ENCODE measurements at regions not wholly inside any gene's neighbourhood (a gene's known extent, or its start where the extent isn't known, plus 50 kb on each side); places are given as distances from the start of the nearest gene placed in this dataset.

- H3K9me3 ChIP-seq: no peaks in the 10 kb centered on the region
- no peaks in the 10 kb centered on the region for H3K27me3 ChIP-seq
Measured at GRCh38 chr18:73552171-73552570, 595.5 kb downstream of the FBXO15 start.

DNA sequence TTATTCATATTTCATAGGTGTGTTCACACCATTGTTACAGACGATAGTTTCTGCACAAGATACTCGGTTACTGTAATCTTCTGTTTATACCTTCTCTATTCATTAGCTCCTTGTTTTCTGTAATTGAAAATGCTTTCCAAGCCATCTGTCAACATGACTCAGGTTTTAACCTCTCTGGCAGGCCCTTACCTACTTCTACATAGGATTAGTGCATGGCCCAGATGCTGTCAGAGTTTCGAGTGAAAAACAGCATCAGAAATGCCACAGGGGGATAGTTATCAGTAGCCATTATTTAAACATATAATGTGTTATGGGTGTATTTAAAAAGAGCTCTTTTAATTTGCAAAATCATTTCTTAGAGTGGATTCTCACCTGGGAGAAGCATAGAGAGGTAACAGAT is 596.4 kb downstream of the FBXO15 start:
- no peak overlapping the region for H3K27ac ChIP-seq
- H3K9me3 ChIP-seq: no peaks in the 10 kb centered on the region
- intact Hi-C loops (cut with DNase I): no loop called here
- no peak for TF ChIP-seq POLR2A (IDR thresholded peaks at IDR 0.05)
- TF ChIP-seq, protein P1, sequence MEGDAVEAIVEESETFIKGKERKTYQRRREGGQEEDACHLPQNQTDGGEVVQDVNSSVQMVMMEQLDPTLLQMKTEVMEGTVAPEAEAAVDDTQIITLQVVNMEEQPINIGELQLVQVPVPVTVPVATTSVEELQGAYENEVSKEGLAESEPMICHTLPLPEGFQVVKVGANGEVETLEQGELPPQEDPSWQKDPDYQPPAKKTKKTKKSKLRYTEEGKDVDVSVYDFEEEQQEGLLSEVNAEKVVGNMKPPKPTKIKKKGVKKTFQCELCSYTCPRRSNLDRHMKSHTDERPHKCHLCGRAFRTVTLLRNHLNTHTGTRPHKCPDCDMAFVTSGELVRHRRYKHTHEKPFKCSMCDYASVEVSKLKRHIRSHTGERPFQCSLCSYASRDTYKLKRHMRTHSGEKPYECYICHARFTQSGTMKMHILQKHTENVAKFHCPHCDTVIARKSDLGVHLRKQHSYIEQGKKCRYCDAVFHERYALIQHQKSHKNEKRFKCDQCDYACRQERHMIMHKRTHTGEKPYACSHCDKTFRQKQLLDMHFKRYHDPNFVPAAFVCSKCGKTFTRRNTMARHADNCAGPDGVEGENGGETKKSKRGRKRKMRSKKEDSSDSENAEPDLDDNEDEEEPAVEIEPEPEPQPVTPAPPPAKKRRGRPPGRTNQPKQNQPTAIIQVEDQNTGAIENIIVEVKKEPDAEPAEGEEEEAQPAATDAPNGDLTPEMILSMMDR (IDR thresholded peaks at IDR 0.05): no peak
- no peak for TF ChIP-seq POLR2AphosphoS5 (IDR thresholded peaks at IDR 0.05; ENCODE audit: insufficient read depth in 1 of 2, low read depth in 1 of 2)
- DNase-seq (ENCODE audit: extremely low spot score in 2 of 2): no peak
- no peak overlapping the region for H3K4me3 ChIP-seq
- H3K36me3 ChIP-seq: no peaks in the 10 kb centered on the region
- H3K4me1 ChIP-seq: no peaks in the 10 kb centered on the region
- no peaks in the 10 kb centered on the region for H3K27me3 ChIP-seq

More at GRCh38 chr18:73552171-73552570, 595.5 kb downstream of the FBXO15 start:
- Histone ChIP-seq H3K36me3 (no peaks in the 10 kb centered on the region), H3K27ac (no peak overlapping the region), H3K4me1 (no peaks in the 10 kb centered on the region), H3K4me3 (no peak overlapping the region)
- intact Hi-C loops (cut with DNase I): no loop called here
- TF ChIP-seq, protein P1 (IDR thresholded peaks at IDR 0.05): no peak
- no peak for TF ChIP-seq POLR2A (IDR thresholded peaks at IDR 0.05)
- TF ChIP-seq POLR2AphosphoS5 (IDR thresholded peaks at IDR 0.05; ENCODE audit: insufficient read depth in 1 of 2, low read depth in 1 of 2): no peak
- DNase-seq (ENCODE audit: extremely low spot score in 2 of 2): no peak

DNA sequence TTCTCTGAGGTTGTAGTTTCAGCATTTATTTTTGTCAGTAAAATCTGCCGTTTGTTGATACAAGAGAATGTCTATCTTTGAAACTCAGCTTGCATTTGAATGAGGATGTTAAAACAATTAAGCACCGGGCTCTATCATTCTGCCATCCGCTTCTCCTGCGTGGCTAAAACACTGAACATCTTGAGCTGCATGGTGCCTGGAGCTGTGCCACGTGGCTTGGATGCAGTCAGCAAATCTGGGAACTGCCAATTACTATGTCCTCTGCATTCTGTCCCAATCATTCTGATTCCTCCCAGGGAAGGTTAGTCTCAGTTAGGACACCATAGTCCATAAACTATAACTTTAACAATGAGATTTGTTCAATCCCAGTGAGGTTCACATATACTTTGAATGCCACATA is 598.4 kb downstream of the FBXO15 start:
- no peak overlapping the region for H3K27ac ChIP-seq
- no peaks in the 10 kb centered on the region for H3K27me3 ChIP-seq
- intact Hi-C loops (cut with DNase I): no loop called here
- H3K9me3 ChIP-seq: no peaks in the 10 kb centered on the region
- H3K4me1 ChIP-seq: no peaks in the 10 kb centered on the region
- TF ChIP-seq POLR2A (IDR thresholded peaks at IDR 0.05) (no peak), POLR2AphosphoS5 (IDR thresholded peaks at IDR 0.05; ENCODE audit: insufficient read depth in 1 of 2, low read depth in 1 of 2) (no peak)
- TF ChIP-seq, protein P1 (IDR thresholded peaks at IDR 0.05): no peak
- H3K4me3 ChIP-seq: no peak overlapping the region
- DNase-seq (ENCODE audit: extremely low spot score in 2 of 2): no peak
- H3K36me3 ChIP-seq: no peaks in the 10 kb centered on the region

- no peaks in the 10 kb centered on the region for H3K4me1 ChIP-seq
- H3K4me3 ChIP-seq: no peak overlapping the region
- no peaks in the 10 kb centered on the region for H3K27me3 ChIP-seq
- DNase-seq (ENCODE audit: extremely low spot score in 2 of 2): no peak
- H3K27ac ChIP-seq: no peak overlapping the region
- TF ChIP-seq, protein P1 (IDR thresholded peaks at IDR 0.05): no peak
- no peak for TF ChIP-seq POLR2A (IDR thresholded peaks at IDR 0.05)
- TF ChIP-seq POLR2AphosphoS5 (IDR thresholded peaks at IDR 0.05; ENCODE audit: insufficient read depth in 1 of 2, low read depth in 1 of 2): no peak
- intact Hi-C loops (cut with DNase I): no loop called here
- no peaks in the 10 kb centered on the region for H3K9me3 ChIP-seq
- H3K36me3 ChIP-seq: no peaks in the 10 kb centered on the region
Measured at GRCh38 chr18:73545472-73545871, 602.2 kb downstream of the FBXO15 start.

- no peak for DNase-seq (ENCODE audit: extremely low spot score in 2 of 2)
- Histone ChIP-seq H3K9me3 (no peaks in the 10 kb centered on the region), H3K4me1 (no peaks in the 10 kb centered on the region), H3K36me3 (no peaks in the 10 kb centered on the region), H3K27me3 (no peaks in the 10 kb centered on the region), H3K4me3 (no peak overlapping the region), H3K27ac (no peak overlapping the region)
- TF ChIP-seq, protein P1 (IDR thresholded peaks at IDR 0.05): no peak
- no peak for TF ChIP-seq POLR2AphosphoS5 (IDR thresholded peaks at IDR 0.05; ENCODE audit: insufficient read depth in 1 of 2, low read depth in 1 of 2)
- TF ChIP-seq POLR2A (IDR thresholded peaks at IDR 0.05): no peak
- intact Hi-C loops (cut with DNase I): no loop called here
Measured at GRCh38 chr18:73544617-73545016, 603.0 kb downstream of the FBXO15 start.

Data from vagina (tissue), 2 donors.